Gastrocnemius medialis (tissue), 4 donors: ENCODE measurements at regions not wholly inside any gene's neighbourhood (a gene's known extent, or its start where the extent isn't known, plus 50 kb on each side); places are given as distances from the start of the nearest gene placed in this dataset.

Experiments used
- POLR2A ChIP-seq, 2 donors: fragments of 450-650 bp; IDR thresholded peaks; one replicate each; pipeline ENCODE4 v1.6.1; 2017; ENCODE audit warnings: antibody characterized with exemption in 2 of 2, mild to moderate bottlenecking in 2 of 2, moderate library complexity in 2 of 2
- TF ChIP-seq, protein P1 (sequence below), 5 experiments: fragments of 450-650 bp in 3 of 5; fragments of 200-600 bp in 2 of 5; sonication (generic) in 2 of 5; IDR thresholded peaks in 4 of 5; conservative IDR thresholded peaks in 1 of 5; 1 replicate in 4 of 5; 2 replicates in 1 of 5; pipeline ENCODE4 v1.5.1; 2016 to 2019; ENCODE audit warnings: antibody characterized with exemption in 5 of 5, mild to moderate bottlenecking in 3 of 5, moderate library complexity in 3 of 5

DNA sequence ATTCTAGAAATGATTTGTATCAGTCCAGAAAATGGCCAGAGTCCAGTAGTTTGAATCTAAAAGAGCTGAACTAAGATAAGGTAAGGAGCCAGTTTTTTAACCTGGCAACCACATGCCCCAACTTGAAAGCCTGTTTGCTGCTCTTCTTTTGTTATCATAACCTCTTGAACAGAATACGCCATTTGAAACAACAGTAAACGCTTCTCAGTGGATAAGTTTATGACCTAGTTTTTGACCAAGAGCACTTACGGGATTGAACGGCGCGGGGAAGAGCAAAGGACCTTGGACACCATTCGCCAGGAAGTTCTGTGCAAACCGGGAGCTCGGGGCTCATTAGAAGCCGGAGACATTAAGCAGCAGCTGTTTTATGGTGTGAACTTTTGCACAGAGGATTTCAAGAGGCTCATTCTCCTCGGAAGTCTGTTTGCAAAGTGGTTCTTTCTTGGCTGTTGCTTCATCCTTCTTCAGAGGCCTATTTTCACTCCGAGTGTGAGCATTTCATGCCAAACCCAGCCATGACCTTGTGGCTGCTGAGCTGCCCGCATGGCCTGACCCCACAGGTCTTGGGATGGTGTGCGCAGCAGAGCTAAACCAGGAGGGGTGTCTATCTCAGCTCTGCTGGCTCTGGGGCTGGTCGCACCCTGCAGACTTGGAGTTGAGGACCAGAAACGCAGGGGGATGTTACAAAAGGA lies 215.1 kb downstream of the SOX4 start:
- TF ChIP-seq, protein P1, sequence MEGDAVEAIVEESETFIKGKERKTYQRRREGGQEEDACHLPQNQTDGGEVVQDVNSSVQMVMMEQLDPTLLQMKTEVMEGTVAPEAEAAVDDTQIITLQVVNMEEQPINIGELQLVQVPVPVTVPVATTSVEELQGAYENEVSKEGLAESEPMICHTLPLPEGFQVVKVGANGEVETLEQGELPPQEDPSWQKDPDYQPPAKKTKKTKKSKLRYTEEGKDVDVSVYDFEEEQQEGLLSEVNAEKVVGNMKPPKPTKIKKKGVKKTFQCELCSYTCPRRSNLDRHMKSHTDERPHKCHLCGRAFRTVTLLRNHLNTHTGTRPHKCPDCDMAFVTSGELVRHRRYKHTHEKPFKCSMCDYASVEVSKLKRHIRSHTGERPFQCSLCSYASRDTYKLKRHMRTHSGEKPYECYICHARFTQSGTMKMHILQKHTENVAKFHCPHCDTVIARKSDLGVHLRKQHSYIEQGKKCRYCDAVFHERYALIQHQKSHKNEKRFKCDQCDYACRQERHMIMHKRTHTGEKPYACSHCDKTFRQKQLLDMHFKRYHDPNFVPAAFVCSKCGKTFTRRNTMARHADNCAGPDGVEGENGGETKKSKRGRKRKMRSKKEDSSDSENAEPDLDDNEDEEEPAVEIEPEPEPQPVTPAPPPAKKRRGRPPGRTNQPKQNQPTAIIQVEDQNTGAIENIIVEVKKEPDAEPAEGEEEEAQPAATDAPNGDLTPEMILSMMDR (IDR thresholded peaks at IDR 0.05 in 4 of 5, conservative IDR thresholded peaks at IDR 0.05 in 1 of 5): no peak
- no peak for TF ChIP-seq POLR2A (IDR thresholded peaks at IDR 0.05)
